ENCODE measurements at regions not wholly inside any gene's neighbourhood (a gene's known extent, or its start where the extent isn't known, plus 50 kb on each side); places are given as distances from the start of the nearest gene placed in this dataset.

- TF ChIP-seq CTCF (conservative IDR thresholded peaks at IDR 0.05; ENCODE audit: low read length): no peak
- TF ChIP-seq EZH2phosphoT487 (IDR thresholded peaks at IDR 0.05; ENCODE audit: borderline replicate concordance): no peak
Measured at GRCh38 chr2:186031229-186031628, 292.6 kb downstream of the FSIP2 start.

Measured in Loucy (cell line).